Pancreas (tissue), 10 donors: ENCODE measurements at regions not wholly inside any gene's neighbourhood (a gene's known extent, or its start where the extent isn't known, plus 50 kb on each side); places are given as distances from the start of the nearest gene placed in this dataset.

ENCODE experiments used
- ATAC-seq, 4 donors: fragments of 200-7000 bp; cut with Tn5 transposase; one replicate each; pipeline versions ENCODE4 v1.8.0 to v1.9.1; 2020; ENCODE audit warnings: mild to moderate bottlenecking in 4 of 4, moderate library complexity in 4 of 4
- DNase-seq, 6 donors: peaks; one replicate each; pipeline ENCODE4 v3.0.0-alpha.2; 2020
- FAIRE-seq: peaks from 2 replicates; lab custom pipeline; 2012; peaks lifted over from hg19 to GRCh38; lab: Jason Lieb, UNC
- H3K27ac ChIP-seq, 4 donors: fragments of 200-600 bp; sonication (generic); 1 replicate in 3 of 4; 2 replicates in 1 of 4; pipeline versions ENCODE4 v1.5.0 to v1.8.0; 2020
- H3K27me3 ChIP-seq, 4 donors: fragments of 200-600 bp; one replicate each; pipeline ENCODE4 v1.8.0; 2021
- H3K36me3 ChIP-seq, 3 donors: fragments of 200-600 bp; sonication (generic) in 1 of 3; one replicate each; pipeline versions ENCODE4 v1.5.0 to v1.8.0; 2020 to 2021
- H3K4me1 ChIP-seq, 3 donors: fragments of 200-600 bp; one replicate each; pipeline ENCODE4 v1.8.0; 2021
- H3K4me3 ChIP-seq, 4 donors: fragments of 200-600 bp; sonication (generic) in 2 of 4; one replicate each; pipeline versions ENCODE4 v1.5.0 to v1.8.0; 2020 to 2021
- H3K9me3 ChIP-seq, 4 donors: fragments of 200-600 bp; one replicate each; pipeline ENCODE4 v1.8.0; 2021
- WGBS, 2 donors: extraction: QIAGEN DNeasy Blood & Tissue Kit; methylation state at CpG; one replicate each; pipeline ENCODE4 v1.1.7; 2013; 5-methylcytosine and 5-hydroxymethylcytosine counted together
- intact Hi-C, 3 donors: fragments of 100-400 bp; cut with DNase I; formaldehyde crosslinking; loops; one replicate each; pipeline versions ENCODE4 v1.11.1 to v1.14.2; 2022
- TF ChIP-seq, protein P1 (sequence below), 4 donors: fragments of 200-600 bp; sonication (generic) in 3 of 4; IDR thresholded peaks; one replicate each; pipeline versions ENCODE4 v1.5.0 to v1.8.0; 2021; ENCODE audit warnings: antibody characterized with exemption in 4 of 4
- donor health status: healthy with polysubstance abuse.
- donor health status: DM: no; HTN: no; CAD: no; lungs with moderate emphysema.
- donor health status: DM: no; HTN: no; CAD: no.
- donor health status: control.
- donor health status: control.
- donor health status: Bipolar disorder and iron deficiency.
- donor health status: DM: yes; HTN: yes; CAD: no.
- donor health status: DM: no; HTN: no; CAD: no.
- donor health status: DM: no; HTN: no; CAD: no.
- donor health status: DM: yes; HTN: yes; CAD: no.

DNA sequence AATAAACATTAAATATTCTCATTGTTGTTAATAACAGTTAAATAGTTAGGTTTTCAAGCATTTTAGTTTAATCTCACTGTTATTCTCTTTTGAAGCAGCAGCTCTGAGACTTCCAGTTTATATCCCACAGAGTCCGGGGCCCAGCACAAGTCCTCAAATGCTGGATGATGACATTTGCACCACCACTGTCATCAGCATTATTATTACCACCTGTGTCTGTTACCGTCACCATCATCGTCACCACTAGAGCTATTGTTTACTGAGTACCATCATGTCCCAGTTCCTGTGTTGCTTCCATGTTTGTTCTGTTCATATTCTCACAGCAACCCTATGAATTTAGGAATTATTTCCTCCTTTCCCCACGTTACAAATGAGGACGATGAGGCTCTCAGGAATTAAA is 169.2 kb upstream of the NR3C1 start:
- DNase-seq (no peak), ATAC-seq (no peak), FAIRE-seq (no peak)
- Histone ChIP-seq H3K4me1 (peaks cover 0 to 5% (median 0%) of the 10 kb centered on the region in 3 donors), H3K36me3 (no peaks in the 10 kb centered on the region), H3K27ac (no peak overlapping the region), H3K4me3 (no peak overlapping the region), H3K9me3 (no peaks in the 10 kb centered on the region), H3K27me3 (no peaks in the 10 kb centered on the region)
- intact Hi-C loops, result no loop called here
- TF ChIP-seq, protein P1, sequence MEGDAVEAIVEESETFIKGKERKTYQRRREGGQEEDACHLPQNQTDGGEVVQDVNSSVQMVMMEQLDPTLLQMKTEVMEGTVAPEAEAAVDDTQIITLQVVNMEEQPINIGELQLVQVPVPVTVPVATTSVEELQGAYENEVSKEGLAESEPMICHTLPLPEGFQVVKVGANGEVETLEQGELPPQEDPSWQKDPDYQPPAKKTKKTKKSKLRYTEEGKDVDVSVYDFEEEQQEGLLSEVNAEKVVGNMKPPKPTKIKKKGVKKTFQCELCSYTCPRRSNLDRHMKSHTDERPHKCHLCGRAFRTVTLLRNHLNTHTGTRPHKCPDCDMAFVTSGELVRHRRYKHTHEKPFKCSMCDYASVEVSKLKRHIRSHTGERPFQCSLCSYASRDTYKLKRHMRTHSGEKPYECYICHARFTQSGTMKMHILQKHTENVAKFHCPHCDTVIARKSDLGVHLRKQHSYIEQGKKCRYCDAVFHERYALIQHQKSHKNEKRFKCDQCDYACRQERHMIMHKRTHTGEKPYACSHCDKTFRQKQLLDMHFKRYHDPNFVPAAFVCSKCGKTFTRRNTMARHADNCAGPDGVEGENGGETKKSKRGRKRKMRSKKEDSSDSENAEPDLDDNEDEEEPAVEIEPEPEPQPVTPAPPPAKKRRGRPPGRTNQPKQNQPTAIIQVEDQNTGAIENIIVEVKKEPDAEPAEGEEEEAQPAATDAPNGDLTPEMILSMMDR (IDR thresholded peaks at IDR 0.05), result no peak
- 68 to 80% methylated on average over 5 of the region's 5 CpGs for WGBS, 2 donors

DNA sequence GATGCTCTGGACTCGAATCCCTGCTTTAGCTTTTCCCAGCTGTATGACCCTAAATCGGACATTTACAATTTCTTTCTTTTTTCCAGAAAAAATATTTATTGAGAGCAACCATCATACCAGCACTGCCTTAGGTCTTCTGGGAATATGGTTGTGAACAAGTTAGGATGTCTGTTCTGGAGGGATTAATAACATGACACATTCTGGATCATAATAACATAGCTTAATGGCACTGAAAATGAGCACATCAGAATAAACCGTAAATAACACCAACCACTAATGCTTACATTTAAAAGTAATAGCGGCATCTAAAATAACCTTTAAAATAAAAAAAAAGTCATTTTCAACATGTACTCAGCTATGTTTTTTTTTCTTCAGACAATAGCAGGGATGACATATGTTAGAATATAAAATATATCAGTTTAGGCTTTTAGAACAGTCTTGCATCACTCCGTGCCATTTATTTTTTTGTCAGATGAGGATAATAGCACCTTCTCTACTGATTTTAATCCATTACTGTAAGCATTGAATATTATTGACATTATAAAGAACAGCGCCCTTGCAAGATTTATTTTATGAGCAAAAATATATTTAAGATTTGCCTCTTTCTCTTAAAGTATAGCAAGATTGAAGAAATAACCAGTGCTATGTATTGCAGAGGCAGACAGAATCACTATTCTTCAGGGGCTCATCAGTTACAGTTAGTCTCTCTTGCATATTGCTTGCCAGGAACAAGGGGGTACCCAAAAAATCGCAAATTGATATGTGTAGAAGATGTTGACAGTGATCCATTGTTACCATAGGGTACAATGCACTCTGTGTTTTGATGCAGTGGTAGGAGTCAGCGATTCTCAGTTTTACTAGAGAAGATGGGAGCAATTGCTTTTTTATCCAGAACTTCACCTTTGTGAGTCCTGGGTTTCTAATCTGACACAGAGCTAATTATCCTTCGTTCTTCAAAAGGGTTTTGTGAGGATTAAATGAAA is 168.4 kb upstream of the NR3C1 start:
- no peak for DNase-seq
- H3K4me1 ChIP-seq, result peaks cover 0 to 5% (median 0%) of the 10 kb centered on the region in 3 donors
- H3K27me3 ChIP-seq, result no peaks in the 10 kb centered on the region
- FAIRE-seq, result no peak
- WGBS, 2 donors, result 85 to 91% methylated on average over 9 of the region's 9 CpGs
- intact Hi-C loops, result no loop called here
- no peaks in the 10 kb centered on the region for H3K9me3 ChIP-seq
- H3K36me3 ChIP-seq, result no peaks in the 10 kb centered on the region
- TF ChIP-seq, protein P1 (IDR thresholded peaks at IDR 0.05), result no peak
- no peak overlapping the region for H3K4me3 ChIP-seq
- H3K27ac ChIP-seq, result no peak overlapping the region
- ATAC-seq, result no peak

DNA sequence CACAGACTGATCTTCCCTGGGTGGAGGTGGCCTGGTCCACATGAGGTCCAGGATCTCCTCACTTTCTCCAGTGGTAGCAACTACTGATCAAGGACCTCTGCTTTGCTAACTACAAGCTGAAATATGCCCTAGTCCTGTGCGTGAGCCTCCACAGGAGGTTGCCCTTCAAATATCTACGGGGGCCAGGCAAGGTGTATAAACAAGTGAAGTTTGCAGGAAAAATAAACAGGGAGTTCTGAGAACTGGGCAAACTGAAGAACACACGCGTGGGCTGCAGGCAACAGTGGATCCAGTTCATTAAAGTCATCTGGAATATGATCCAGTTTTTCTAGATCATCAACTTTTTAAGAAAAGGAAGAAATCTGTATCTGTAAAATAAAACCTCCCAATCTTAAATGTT is 167.5 kb upstream of the NR3C1 start:
- TF ChIP-seq, protein P1 (IDR thresholded peaks at IDR 0.05), result no peak
- H3K27ac ChIP-seq, result no peak overlapping the region
- H3K4me1 ChIP-seq, result peaks cover 0 to 5% (median 0%) of the 10 kb centered on the region in 3 donors
- ATAC-seq (no peak), FAIRE-seq (no peak), DNase-seq (no peak)
- WGBS, 2 donors, result 66 to 73% methylated on average over 4 of the region's 4 CpGs
- no peak overlapping the region for H3K4me3 ChIP-seq
- intact Hi-C loops, result no loop called here
- no peaks in the 10 kb centered on the region for H3K9me3 ChIP-seq
- H3K27me3 ChIP-seq, result no peaks in the 10 kb centered on the region
- H3K36me3 ChIP-seq, result no peaks in the 10 kb centered on the region

DNA sequence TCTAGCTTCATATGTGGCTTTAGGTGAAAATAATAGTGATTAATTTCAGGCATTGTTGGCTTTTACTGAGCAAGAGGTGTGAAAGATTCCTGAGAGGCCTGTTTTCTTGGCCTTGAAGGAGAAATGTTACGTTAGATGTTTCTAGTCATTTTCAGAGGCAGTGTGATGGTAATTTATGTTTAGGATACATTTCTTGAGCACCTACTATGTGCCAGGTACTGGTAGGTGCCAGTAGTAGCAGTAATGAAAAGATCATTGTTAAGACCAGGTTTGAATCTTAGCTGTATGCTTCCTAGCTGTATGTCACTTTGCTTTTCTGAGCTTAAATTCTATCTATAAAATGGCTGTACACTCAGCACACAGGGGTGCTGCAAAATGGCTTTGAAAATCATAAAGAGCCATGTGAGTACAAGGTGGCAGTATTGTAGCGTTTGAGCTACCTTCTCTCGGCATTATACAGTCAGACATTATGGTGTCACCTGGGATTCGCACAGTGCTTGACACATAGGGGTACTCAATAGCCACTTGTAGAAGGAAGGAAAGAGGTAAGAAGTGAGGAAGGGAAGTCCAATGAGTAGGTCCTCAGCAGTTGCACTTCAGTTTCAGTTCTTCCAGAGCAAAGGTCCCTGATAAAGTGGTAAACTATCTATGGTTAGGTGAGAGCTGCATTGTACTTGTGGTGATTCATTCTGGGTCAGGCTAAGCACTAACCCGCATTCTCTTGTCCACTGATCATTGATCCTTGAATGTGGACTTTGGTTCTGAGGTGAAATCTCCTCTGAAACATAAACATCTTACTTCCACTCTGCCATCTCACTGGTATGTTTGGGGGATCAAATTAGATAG is 166.5 kb upstream of the NR3C1 start:
- no peak for DNase-seq
- TF ChIP-seq, protein P1 (IDR thresholded peaks at IDR 0.05), result no peak
- Histone ChIP-seq H3K9me3 (no peaks in the 10 kb centered on the region), H3K27ac (no peak overlapping the region), H3K4me3 (no peak overlapping the region), H3K4me1 (peaks cover 0 to 5% (median 0%) of the 10 kb centered on the region in 3 donors), H3K36me3 (no peaks in the 10 kb centered on the region), H3K27me3 (no peaks in the 10 kb centered on the region)
- 85% methylated on average over 5 of the region's 5 CpGs for WGBS, 2 donors
- FAIRE-seq, result no peak
- no peak for ATAC-seq
- intact Hi-C loops, result no loop called here
